ENCODE measurements at regions not wholly inside any gene's neighbourhood (a gene's known extent, or its start where the extent isn't known, plus 50 kb on each side); places are given as distances from the start of the nearest gene placed in this dataset.
A peak's percentile ranks its signal among the peaks of the same experiment; 100 is the strongest.

GRCh38 chr12:58528271-58528670, 392.0 kb downstream of the LRIG3 start:
- H3K27ac ChIP-seq = no peak overlapping the region
- intact Hi-C loops (cut with DNase I) = no loop called here

GRCh38 chr12:58529114-58529665, 391.1 kb downstream of the LRIG3 start:
- Histone ChIP-seq H3K27ac (no peak overlapping the region), H3K4me1 (peaks cover 8% of the 10 kb centered on the region)
- ATAC-seq = no peak

More at GRCh38 chr12:58528271-58528670, 392.0 kb downstream of the LRIG3 start:
- peaks cover 8% of the 10 kb centered on the region for H3K4me1 ChIP-seq
- no peaks in the 10 kb centered on the region for H3K36me3 ChIP-seq
- H3K4me3 ChIP-seq = no peak overlapping the region
- H3K9me3 ChIP-seq = no peaks in the 10 kb centered on the region
- ATAC-seq (no peak), DNase-seq (no peak)
- TF ChIP-seq CTCF (IDR thresholded peaks at IDR 0.05) = no peak
- no peaks in the 10 kb centered on the region for H3K27me3 ChIP-seq

GRCh38 chr12:58529897-58530741, 390.2 kb downstream of the LRIG3 start:
- no peaks in the 10 kb centered on the region for H3K27me3 ChIP-seq
- intact Hi-C loops (cut with DNase I) = no loop called here
- TF ChIP-seq CTCF (IDR thresholded peaks at IDR 0.05) = no peak
- no peak overlapping the region for H3K4me3 ChIP-seq
- H3K4me1 ChIP-seq = peaks cover 8% of the 10 kb centered on the region
- ATAC-seq = peak; percentile 53
- no peak for DNase-seq
- no peaks in the 10 kb centered on the region for H3K9me3 ChIP-seq
- H3K36me3 ChIP-seq = no peaks in the 10 kb centered on the region
- no peak overlapping the region for H3K27ac ChIP-seq

More at GRCh38 chr12:58529114-58529665, 391.1 kb downstream of the LRIG3 start:
- no peak for DNase-seq
- Histone ChIP-seq H3K9me3 (no peaks in the 10 kb centered on the region), H3K4me3 (no peak overlapping the region), H3K27me3 (no peaks in the 10 kb centered on the region), H3K36me3 (no peaks in the 10 kb centered on the region)
- intact Hi-C loops (cut with DNase I) = no loop called here
- TF ChIP-seq CTCF (IDR thresholded peaks at IDR 0.05) = no peak

GRCh38 chr12:58530742-58531062, 389.6 kb downstream of the LRIG3 start:
- H3K4me3 ChIP-seq = no peak overlapping the region
- TF ChIP-seq CTCF (IDR thresholded peaks at IDR 0.05) = no peak
- no peaks in the 10 kb centered on the region for H3K27me3 ChIP-seq
- H3K4me1 ChIP-seq = peaks cover 8% of the 10 kb centered on the region
- intact Hi-C loops (cut with DNase I) = no loop called here
- H3K27ac ChIP-seq = no peak overlapping the region
- H3K9me3 ChIP-seq = no peaks in the 10 kb centered on the region
- H3K36me3 ChIP-seq = no peaks in the 10 kb centered on the region
- no peak for DNase-seq
- ATAC-seq = no peak

- no peak for TF ChIP-seq CTCF (IDR thresholded peaks at IDR 0.05)
- DNase-seq = no peak
- intact Hi-C loops (cut with DNase I) = no loop called here
These were observed 387.3 kb downstream of the LRIG3 start for GRCh38 chr12:58532855-58533608.

More at GRCh38 chr12:58532855-58533608, 387.3 kb downstream of the LRIG3 start:
- no peaks in the 10 kb centered on the region for H3K36me3 ChIP-seq
- H3K4me1 ChIP-seq = peaks cover 8% of the 10 kb centered on the region
- ATAC-seq = no peak
- H3K4me3 ChIP-seq = no peak overlapping the region
- no peaks in the 10 kb centered on the region for H3K27me3 ChIP-seq
- no peak overlapping the region for H3K27ac ChIP-seq
- H3K9me3 ChIP-seq = no peaks in the 10 kb centered on the region
